ENCODE measurements at regions not wholly inside any gene's neighbourhood (a gene's known extent, or its start where the extent isn't known, plus 50 kb on each side); places are given as distances from the start of the nearest gene placed in this dataset.

DNA sequence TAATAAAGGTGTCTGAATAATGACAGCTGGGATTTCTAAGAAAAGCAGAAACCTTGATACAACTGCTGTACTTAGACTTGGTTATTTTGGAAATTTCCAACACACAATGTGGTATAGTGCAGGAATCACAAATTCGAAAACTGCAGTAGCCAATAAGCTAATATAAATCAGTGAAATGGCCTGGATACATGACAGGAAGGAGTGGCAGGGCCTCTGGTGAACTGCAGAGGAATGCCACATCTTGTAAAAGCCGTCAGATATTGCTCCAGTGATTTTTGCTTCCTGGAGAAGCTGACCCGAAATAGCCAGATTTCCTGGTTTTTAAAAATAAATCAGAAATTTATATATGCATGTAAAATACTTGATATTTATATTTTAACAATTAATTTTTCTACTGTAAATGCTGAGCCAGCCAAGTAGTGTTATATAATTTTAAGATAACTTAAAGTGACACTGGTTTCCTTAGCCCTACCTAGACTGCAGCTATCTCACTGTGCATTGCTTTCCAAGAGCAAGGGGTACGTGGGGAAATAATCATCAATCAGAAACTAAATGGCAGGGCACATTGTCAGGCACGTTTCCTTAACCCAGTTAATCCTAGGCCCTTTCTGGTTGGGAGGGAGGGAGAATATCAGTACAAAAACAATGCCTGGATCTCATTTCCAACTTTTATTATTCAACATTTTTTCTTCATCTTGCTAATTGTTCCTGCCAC, 182.4 kb downstream of the RASEF start:
- TF ChIP-seq EZH2 (IDR thresholded peaks at IDR 0.05; ENCODE audit: borderline replicate concordance, insufficient read depth, low read depth, low read length, poor library complexity, severe bottlenecking) = no peak
- TF ChIP-seq, protein P1, sequence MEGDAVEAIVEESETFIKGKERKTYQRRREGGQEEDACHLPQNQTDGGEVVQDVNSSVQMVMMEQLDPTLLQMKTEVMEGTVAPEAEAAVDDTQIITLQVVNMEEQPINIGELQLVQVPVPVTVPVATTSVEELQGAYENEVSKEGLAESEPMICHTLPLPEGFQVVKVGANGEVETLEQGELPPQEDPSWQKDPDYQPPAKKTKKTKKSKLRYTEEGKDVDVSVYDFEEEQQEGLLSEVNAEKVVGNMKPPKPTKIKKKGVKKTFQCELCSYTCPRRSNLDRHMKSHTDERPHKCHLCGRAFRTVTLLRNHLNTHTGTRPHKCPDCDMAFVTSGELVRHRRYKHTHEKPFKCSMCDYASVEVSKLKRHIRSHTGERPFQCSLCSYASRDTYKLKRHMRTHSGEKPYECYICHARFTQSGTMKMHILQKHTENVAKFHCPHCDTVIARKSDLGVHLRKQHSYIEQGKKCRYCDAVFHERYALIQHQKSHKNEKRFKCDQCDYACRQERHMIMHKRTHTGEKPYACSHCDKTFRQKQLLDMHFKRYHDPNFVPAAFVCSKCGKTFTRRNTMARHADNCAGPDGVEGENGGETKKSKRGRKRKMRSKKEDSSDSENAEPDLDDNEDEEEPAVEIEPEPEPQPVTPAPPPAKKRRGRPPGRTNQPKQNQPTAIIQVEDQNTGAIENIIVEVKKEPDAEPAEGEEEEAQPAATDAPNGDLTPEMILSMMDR (IDR thresholded peaks at IDR 0.05) = no peak
